ENCODE measurements at regions not wholly inside any gene's neighbourhood (a gene's known extent, or its start where the extent isn't known, plus 50 kb on each side); places are given as distances from the start of the nearest gene placed in this dataset.

DNA sequence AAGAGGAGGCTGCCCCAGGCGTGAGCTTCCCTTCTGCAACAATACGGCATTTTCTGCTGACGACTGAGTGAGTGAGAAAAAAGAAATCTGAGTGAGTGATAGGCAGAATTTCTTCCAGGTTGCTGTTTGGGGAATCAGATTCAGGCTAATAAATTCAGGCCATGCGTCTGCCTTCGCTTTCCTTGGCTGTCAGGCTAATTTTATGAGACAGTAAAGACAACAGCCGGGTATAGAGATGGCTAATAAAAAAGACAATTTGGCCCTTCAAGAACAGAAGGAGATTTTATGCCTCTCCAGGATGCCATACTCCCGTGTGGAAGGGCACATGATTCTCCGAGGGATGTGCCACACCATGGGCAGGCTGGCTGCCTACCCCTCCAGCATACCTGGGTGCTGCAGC lies 145.9 kb upstream of the UBL3 start:
- TF ChIP-seq EP300 (IDR thresholded peaks at IDR 0.05; ENCODE audit: borderline replicate concordance in 1 of 2, low read depth in 1 of 2, low read length in 1 of 2) = no peak
- Histone ChIP-seq H2AFZ (ENCODE audit: low read depth) (no peak overlapping the region), H3K9ac (no peak overlapping the region), H3F3A (replicated peaks; ENCODE audit: insufficient read depth) (no peaks in the 10 kb centered on the region), H3K4me2 (no peak overlapping the region), H3K9me3 (no peaks in the 10 kb centered on the region), H3K4me3 (ENCODE audit: low read depth in 2 of 2, low read length in 1 of 2) (no peak overlapping the region), H4K20me1 (ENCODE audit: insufficient read depth) (no peaks in the 10 kb centered on the region), H3K4me1 (ENCODE audit: control insufficient read depth in 1 of 2, insufficient read depth in 2 of 2, low read depth in 1 of 2, low read length in 1 of 2) (peaks cover 0 to 6% of the 10 kb centered on the region in 2 experiments; a peak in 2 of 4 replicates), H3K27me3 (ENCODE audit: insufficient read depth) (no peaks in the 10 kb centered on the region), H3K79me2 (ENCODE audit: insufficient read depth) (no peaks in the 10 kb centered on the region), H3K9me2 (no peaks in the 10 kb centered on the region), H3K27ac (ENCODE audit: low read depth in 2 of 2, low read length in 1 of 2) (no peak overlapping the region), H3K36me3 (replicated peaks in 1 of 2; ENCODE audit: control insufficient read depth in 1 of 2, insufficient read depth in 2 of 2, low read length in 1 of 2) (no peaks in the 10 kb centered on the region)
- CTCF ChIA-PET = interaction anchor here (1.0 kb wide), 1 partner anchor 116 kb away, joined by 3 read pairs; no protein-coding TSS in a partner anchor
- WGBS (ENCODE audit: low lambda C conversion rate) = 84% methylated on average over 8 of the region's 8 CpGs
- POLR2A ChIA-PET = no interaction called here
- DNase-seq = no peak

- Histone ChIP-seq H2AFZ (ENCODE audit: low read depth) (no peak overlapping the region), H3K4me3 (ENCODE audit: low read depth in 2 of 2, low read length in 1 of 2) (no peak overlapping the region), H3K27me3 (ENCODE audit: insufficient read depth) (no peaks in the 10 kb centered on the region), H3K4me2 (no peak overlapping the region), H3K4me1 (ENCODE audit: control insufficient read depth in 1 of 2, insufficient read depth in 2 of 2, low read depth in 1 of 2, low read length in 1 of 2) (peaks cover 0 to 6% of the 10 kb centered on the region in 2 experiments; a peak in 2 of 4 replicates), H3K9me2 (no peaks in the 10 kb centered on the region), H3K36me3 (replicated peaks in 1 of 2; ENCODE audit: control insufficient read depth in 1 of 2, insufficient read depth in 2 of 2, low read length in 1 of 2) (no peaks in the 10 kb centered on the region), H3K9ac (no peak overlapping the region), H4K20me1 (ENCODE audit: insufficient read depth) (no peaks in the 10 kb centered on the region), H3K27ac (ENCODE audit: low read depth in 2 of 2, low read length in 1 of 2) (no peak overlapping the region), H3K9me3 (no peaks in the 10 kb centered on the region), H3F3A (replicated peaks; ENCODE audit: insufficient read depth) (no peaks in the 10 kb centered on the region), H3K79me2 (ENCODE audit: insufficient read depth) (no peaks in the 10 kb centered on the region)
- TF ChIP-seq RXRA (IDR thresholded peaks at IDR 0.05; ENCODE audit: borderline replicate concordance, low read depth) (no peak), YY1 (IDR thresholded peaks at IDR 0.05; ENCODE audit: low read depth) (no peak), ZBTB33 (IDR thresholded peaks at IDR 0.05; ENCODE audit: borderline replicate concordance, low read depth) (no peak), MEF2A (IDR thresholded peaks at IDR 0.05; ENCODE audit: borderline replicate concordance, low read depth) (no peak), USF1 (IDR thresholded peaks at IDR 0.05; ENCODE audit: borderline replicate concordance, low read depth) (no peak), SMC3 (IDR thresholded peaks at IDR 0.05; ENCODE audit: low read depth, low read length) (no peak), FOXJ3 (CRISPR knock-in tag; IDR thresholded peaks at IDR 0.05) (no peak), PBX3 (IDR thresholded peaks at IDR 0.05) (no peak), TAF1 (IDR thresholded peaks at IDR 0.05; ENCODE audit: borderline replicate concordance, low read depth, low read length) (no peak), TEAD4 (IDR thresholded peaks at IDR 0.05; ENCODE audit: borderline replicate concordance, insufficient read depth) (no peak), EP300 (IDR thresholded peaks at IDR 0.05; ENCODE audit: borderline replicate concordance in 1 of 2, low read depth in 1 of 2, low read length in 1 of 2) (no peak), FOSL2 (IDR thresholded peaks at IDR 0.05; ENCODE audit: borderline replicate concordance, low read depth) (no peak), IRF3 (IDR thresholded peaks at IDR 0.05; ENCODE audit: low read depth, low read length) (no peak), RCOR1 (IDR thresholded peaks at IDR 0.05; ENCODE audit: low read length) (no peak), POLR2AphosphoS5 (IDR thresholded peaks at IDR 0.05; ENCODE audit: low read depth, low read length) (no peak), FOXM1 (IDR thresholded peaks at IDR 0.05; ENCODE audit: low read depth) (no peak), CHD2 (IDR thresholded peaks at IDR 0.05; ENCODE audit: low read length, partially characterized antibody) (no peak), RFX5 (IDR thresholded peaks at IDR 0.05; ENCODE audit: low read length) (no peak)
- CTCF ChIA-PET = interaction anchor here (0.7 to 1.6 kb wide), 3 partner anchors 70 to 118 kb away, joined by 3 to 6 read pairs (median 4); no protein-coding TSS in a partner anchor
- POLR2A ChIA-PET = no interaction called here
- DNase-seq = no peak
- 76% methylated on average over 10 of the region's 10 CpGs for WGBS (ENCODE audit: low lambda C conversion rate)
These were observed 144.6 kb upstream of the UBL3 start for GRCh38 chr13:29994911-29995595.

Measured in SK-N-SH (cell line).